Mesendoderm (in vitro differentiated cells): ENCODE measurements at regions not wholly inside any gene's neighbourhood (a gene's known extent, or its start where the extent isn't known, plus 50 kb on each side); places are given as distances from the start of the nearest gene placed in this dataset.

ENCODE experiments used
- DNase-seq: peaks from one replicate; pipeline ENCODE4 v3.0.0; 2013
- H2AK5ac ChIP-seq: 2 replicates; pipeline ENCODE4 v1.6.1; 2013; ENCODE audit warnings: low read length, inconsistent platforms
- H2BK120ac ChIP-seq: 2 replicates; pipeline ENCODE4 v1.6.1; 2013; ENCODE audit warnings: low read depth, mild to moderate bottlenecking, low read length, moderate library complexity, mixed read lengths
- H2BK15ac ChIP-seq: replicated peaks from 2 replicates; pipeline ENCODE4 v1.6.1; 2013; ENCODE audit warnings: low read depth, mild to moderate bottlenecking, moderate library complexity
- H2BK5ac ChIP-seq: 2 replicates; pipeline ENCODE4 v1.6.1; 2013; ENCODE audit warnings: low read length, inconsistent platforms
- H3K18ac ChIP-seq: 2 replicates; pipeline ENCODE4 v1.6.1; 2013; ENCODE audit warnings: mild to moderate bottlenecking, low read length, mixed read lengths
- H3K23ac ChIP-seq: one replicate; pipeline ENCODE4 v1.6.1; 2013; ENCODE audit warnings: low read length
- H3K27ac ChIP-seq: 2 replicates; pipeline ENCODE4 v1.5.1; 2013; ENCODE audit warnings: low read depth, mild to moderate bottlenecking, inconsistent platforms, low read length, moderate library complexity
- H3K27me3 ChIP-seq: 2 replicates; pipeline ENCODE4 v1.6.1; 2013; ENCODE audit warnings: low read length, control low read depth, mild to moderate bottlenecking, inconsistent platforms; ENCODE audit not compliant: insufficient read depth, poor library complexity
- H3K36me3 ChIP-seq: 2 replicates; pipeline ENCODE4 v1.6.1; 2013; ENCODE audit warnings: low read length, inconsistent platforms; ENCODE audit not compliant: control insufficient read depth, insufficient read depth
- H3K4ac ChIP-seq: one replicate; pipeline ENCODE4 v1.6.1; 2013; ENCODE audit warnings: low read depth, mild to moderate bottlenecking, low read length, moderate library complexity
- H3K4me1 ChIP-seq: 2 replicates; pipeline ENCODE4 v1.6.1; 2013; ENCODE audit warnings: low read depth, low read length, inconsistent platforms; ENCODE audit not compliant: control insufficient read depth
- H3K4me2 ChIP-seq: 2 replicates; pipeline ENCODE4 v1.6.1; 2013; ENCODE audit warnings: low read length
- H3K4me3 ChIP-seq: 2 replicates; pipeline ENCODE4 v1.5.1; 2013; ENCODE audit warnings: mild to moderate bottlenecking, low read length
- H3K56ac ChIP-seq: one replicate; pipeline ENCODE4 v1.6.1; 2013; ENCODE audit warnings: low read length
- H3K79me1 ChIP-seq: 2 replicates; pipeline ENCODE4 v1.6.1; 2013; ENCODE audit warnings: low read length, inconsistent platforms
- H3K79me2 ChIP-seq: 2 replicates; pipeline ENCODE4 v1.6.1; 2013; ENCODE audit warnings: mild to moderate bottlenecking, low read length; ENCODE audit not compliant: control insufficient read depth, insufficient read depth
- H3K9ac ChIP-seq: 2 replicates; pipeline ENCODE4 v1.6.1; 2013; ENCODE audit warnings: low read length, inconsistent platforms
- H4K5ac ChIP-seq: one replicate; pipeline ENCODE4 v1.6.1; 2013; ENCODE audit warnings: low read length
- H4K8ac ChIP-seq: one replicate; pipeline ENCODE4 v1.6.1; 2013; ENCODE audit warnings: low read depth, mild to moderate bottlenecking, control low read depth, low read length, moderate library complexity
- WGBS: extraction: QIAGEN DNeasy Blood & Tissue Kit; methylation state at CpG from one replicate; pipeline ENCODE4 v1.1.7; 2013; ENCODE audit warnings: low lambda C conversion rate, missing lambda C conversion rate; ENCODE audit not compliant: insufficient coverage; ENCODE audit errors: extremely low coverage; 5-methylcytosine and 5-hydroxymethylcytosine counted together

- Histone ChIP-seq H3K4me1 (peaks cover under 1% of the 10 kb centered on the region), H3K56ac (no peak overlapping the region), H3K4ac (no peak overlapping the region), H3K79me1 (no peaks in the 10 kb centered on the region), H4K5ac (no peak overlapping the region), H3K79me2 (no peaks in the 10 kb centered on the region), H3K27me3 (no peaks in the 10 kb centered on the region), H3K18ac (no peak overlapping the region), H4K8ac (no peak overlapping the region), H3K23ac (no peak overlapping the region), H2AK5ac (no peak overlapping the region), H2BK120ac (no peak overlapping the region), H3K36me3 (no peaks in the 10 kb centered on the region), H3K4me2 (no peak overlapping the region), H2BK15ac (no peak overlapping the region), H3K27ac (no peak overlapping the region), H2BK5ac (no peak overlapping the region), H3K9ac (no peak overlapping the region), H3K4me3 (no peak overlapping the region)
- no CpG with 5 or more reads among the region's 4 CpGs for WGBS
- DNase-seq: no peak
Observed at GRCh38 chr6:14874975-14875480, 370.8 kb upstream of the JARID2 start.

DNA sequence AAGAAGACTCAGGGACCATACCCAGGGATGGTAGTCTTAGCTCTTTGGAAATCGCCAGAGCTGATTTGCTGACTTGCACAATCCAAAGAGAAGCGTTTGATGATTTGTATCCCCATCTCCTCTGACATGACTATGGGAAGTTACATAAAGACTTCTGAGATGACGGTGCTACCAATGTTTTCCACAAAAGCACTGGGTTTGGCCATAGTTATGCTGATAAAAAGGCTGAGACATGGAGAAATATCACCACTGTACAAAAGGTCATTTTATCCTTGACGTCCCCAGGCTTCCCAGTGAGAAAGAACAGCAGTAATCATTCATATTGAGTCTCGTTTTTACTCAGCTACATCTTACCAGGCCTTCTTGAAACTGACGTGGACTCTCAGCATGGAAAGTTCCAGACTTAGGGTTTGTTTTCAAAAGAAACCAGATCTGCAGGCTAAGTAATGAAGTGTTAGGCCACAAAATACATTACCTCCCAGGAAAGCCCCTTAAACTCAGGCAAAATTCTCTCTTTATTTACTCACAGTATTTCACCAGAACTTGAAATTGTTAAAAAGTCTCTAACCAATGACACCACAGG lies 370.3 kb upstream of the JARID2 start:
- H3K79me2 ChIP-seq: no peaks in the 10 kb centered on the region
- no peak overlapping the region for H3K4me3 ChIP-seq

DNA sequence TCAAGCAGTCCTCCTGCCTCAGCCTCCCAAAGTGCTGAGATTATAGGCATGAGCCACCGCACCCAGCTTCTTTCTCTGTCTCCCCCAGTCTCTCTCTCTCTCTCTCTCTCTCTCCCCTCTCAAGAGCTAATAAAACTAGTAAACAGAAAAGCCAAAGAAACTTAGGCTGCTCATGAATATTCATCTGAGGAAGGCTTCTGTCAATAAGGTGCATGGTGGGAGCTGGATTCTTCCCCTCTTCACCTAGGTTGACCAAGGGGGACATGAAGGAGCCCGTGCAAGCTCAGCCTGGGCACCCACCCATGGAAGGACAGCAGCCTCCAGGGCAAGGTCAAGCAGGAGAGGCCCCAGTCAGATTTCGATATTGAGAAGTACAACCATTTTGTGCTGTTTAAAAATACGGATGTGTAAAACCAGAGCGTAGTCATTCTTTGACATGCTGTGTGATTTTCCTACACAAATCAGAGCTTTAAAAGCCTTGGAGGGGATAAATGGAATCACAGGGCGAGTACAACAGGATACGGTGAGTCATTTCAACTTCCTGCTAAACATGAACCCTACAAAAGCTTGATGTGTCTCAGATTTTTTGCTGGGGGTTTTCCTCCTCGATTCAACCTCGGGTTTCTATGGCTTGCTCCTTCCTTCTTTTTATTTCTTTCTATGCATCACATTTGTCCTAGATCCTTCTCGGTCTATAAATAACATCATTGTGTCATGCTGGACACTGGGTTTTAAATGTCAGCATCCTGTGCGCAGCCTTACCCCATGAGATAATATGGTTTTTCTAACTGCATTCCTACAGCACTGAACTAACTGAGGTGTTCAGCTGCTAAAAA lies 368.9 kb upstream of the JARID2 start:
- Histone ChIP-seq H3K4me2 (no peak overlapping the region), H3K27me3 (no peaks in the 10 kb centered on the region), H3K4me3 (no peak overlapping the region), H4K5ac (no peak overlapping the region), H2BK5ac (no peak overlapping the region), H2AK5ac (no peak overlapping the region), H2BK120ac (no peak overlapping the region), H3K23ac (no peak overlapping the region), H3K79me1 (no peaks in the 10 kb centered on the region), H3K4me1 (peaks cover 6% of the 10 kb centered on the region), H3K36me3 (no peaks in the 10 kb centered on the region), H2BK15ac (no peak overlapping the region), H3K27ac (no peak overlapping the region), H3K9ac (no peak overlapping the region), H3K79me2 (no peaks in the 10 kb centered on the region), H3K4ac (no peak overlapping the region), H3K18ac (no peak overlapping the region), H3K56ac (no peak overlapping the region), H4K8ac (no peak overlapping the region)
- DNase-seq: peak; percentile 21
- WGBS: no CpG with 5 or more reads among the region's 11 CpGs

More for the DNA sequence above, 370.3 kb upstream of the JARID2 start:
- Histone ChIP-seq H2AK5ac (no peak overlapping the region), H3K9ac (no peak overlapping the region), H3K18ac (no peak overlapping the region), H3K27me3 (no peaks in the 10 kb centered on the region), H3K4me2 (no peak overlapping the region), H3K4ac (no peak overlapping the region), H2BK5ac (no peak overlapping the region), H3K56ac (no peak overlapping the region), H3K23ac (no peak overlapping the region), H2BK120ac (no peak overlapping the region), H3K79me1 (no peaks in the 10 kb centered on the region), H4K5ac (no peak overlapping the region), H4K8ac (no peak overlapping the region), H3K27ac (no peak overlapping the region), H3K4me1 (peaks cover 4% of the 10 kb centered on the region), H3K36me3 (no peaks in the 10 kb centered on the region), H2BK15ac (no peak overlapping the region)
- WGBS: no CpG with 5 or more reads among the region's 6 CpGs
- no peak for DNase-seq

GRCh38 chr6:14877758-14878157 lies 368.1 kb upstream of the JARID2 start:
- no peaks in the 10 kb centered on the region for H3K36me3 ChIP-seq
- H2BK5ac ChIP-seq: no peak overlapping the region
- H3K18ac ChIP-seq: no peak overlapping the region
- peaks cover 6% of the 10 kb centered on the region for H3K4me1 ChIP-seq
- H3K79me2 ChIP-seq: no peaks in the 10 kb centered on the region
- no peaks in the 10 kb centered on the region for H3K79me1 ChIP-seq
- no peak overlapping the region for H2AK5ac ChIP-seq
- no peak overlapping the region for H3K4me2 ChIP-seq
- no CpG with 5 or more reads among the region's 3 CpGs for WGBS
- no peak overlapping the region for H4K5ac ChIP-seq
- H3K9ac ChIP-seq: no peak overlapping the region
- no peak overlapping the region for H3K56ac ChIP-seq
- no peak overlapping the region for H4K8ac ChIP-seq
- H2BK120ac ChIP-seq: no peak overlapping the region
- H3K23ac ChIP-seq: no peak overlapping the region
- no peak overlapping the region for H3K27ac ChIP-seq
- H2BK15ac ChIP-seq: no peak overlapping the region
- H3K4ac ChIP-seq: no peak overlapping the region
- no peaks in the 10 kb centered on the region for H3K27me3 ChIP-seq
- no peak for DNase-seq
- no peak overlapping the region for H3K4me3 ChIP-seq

DNA sequence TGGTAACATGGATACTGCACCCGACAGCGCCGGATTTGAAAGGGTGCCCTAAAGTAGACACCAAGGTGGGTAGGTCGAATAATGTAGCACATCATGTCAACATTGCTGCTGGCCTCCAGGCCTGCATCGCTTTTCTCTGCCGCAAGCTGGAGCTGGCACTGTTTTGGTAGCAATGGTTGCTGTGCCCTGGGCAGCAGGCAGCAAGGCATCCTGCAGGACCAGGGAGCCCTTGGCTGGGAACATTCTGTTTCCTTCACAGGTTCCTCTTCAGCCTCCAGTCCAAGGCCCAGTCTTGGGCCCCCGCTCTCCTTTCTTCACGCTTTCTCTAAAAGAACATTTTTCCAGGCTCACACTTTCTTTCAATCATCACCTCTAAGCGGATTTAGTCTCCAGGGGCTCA lies 365.8 kb upstream of the JARID2 start:
- Histone ChIP-seq H3K56ac (peak overlapping the region; percentile 65), H2BK15ac (no peak overlapping the region), H3K36me3 (no peaks in the 10 kb centered on the region), H3K79me2 (no peaks in the 10 kb centered on the region), H3K27ac (no peak overlapping the region), H3K23ac (no peak overlapping the region), H3K4ac (no peak overlapping the region), H2BK5ac (no peak overlapping the region), H3K27me3 (no peaks in the 10 kb centered on the region), H3K18ac (peak overlapping the region; percentile 3), H2AK5ac (no peak overlapping the region), H3K9ac (no peak overlapping the region), H4K8ac (no peak overlapping the region), H4K5ac (no peak overlapping the region), H3K4me2 (no peak overlapping the region), H3K79me1 (no peaks in the 10 kb centered on the region), H2BK120ac (no peak overlapping the region), H3K4me3 (no peak overlapping the region), H3K4me1 (peaks cover 6% of the 10 kb centered on the region)
- no CpG with 5 or more reads among the region's 9 CpGs for WGBS
- DNase-seq: no peak
